ENCODE measurements at regions not wholly inside any gene's neighbourhood (a gene's known extent, or its start where the extent isn't known, plus 50 kb on each side); places are given as distances from the start of the nearest gene placed in this dataset.

GRCh38 chr1:3992103-3992556 is 92.1 kb upstream of the C1orf174 start:
- Histone ChIP-seq H3K27ac (no peak overlapping the region), H3K4me1 (no peaks in the 10 kb centered on the region), H3K27me3 (peaks cover 0 to 34% of the 10 kb centered on the region in 2 donors), H3K36me3 (no peaks in the 10 kb centered on the region), H3K9me3 (no peaks in the 10 kb centered on the region), H3K4me3 (no peak overlapping the region)
- no peak for TF ChIP-seq CTCF (IDR thresholded peaks at IDR 0.05)
- intact Hi-C loops (cut with DNase I; ENCODE audit: low total_unique reads) = no loop called here
- peak in 1 of 2 donors; percentile 25 for DNase-seq

DNA sequence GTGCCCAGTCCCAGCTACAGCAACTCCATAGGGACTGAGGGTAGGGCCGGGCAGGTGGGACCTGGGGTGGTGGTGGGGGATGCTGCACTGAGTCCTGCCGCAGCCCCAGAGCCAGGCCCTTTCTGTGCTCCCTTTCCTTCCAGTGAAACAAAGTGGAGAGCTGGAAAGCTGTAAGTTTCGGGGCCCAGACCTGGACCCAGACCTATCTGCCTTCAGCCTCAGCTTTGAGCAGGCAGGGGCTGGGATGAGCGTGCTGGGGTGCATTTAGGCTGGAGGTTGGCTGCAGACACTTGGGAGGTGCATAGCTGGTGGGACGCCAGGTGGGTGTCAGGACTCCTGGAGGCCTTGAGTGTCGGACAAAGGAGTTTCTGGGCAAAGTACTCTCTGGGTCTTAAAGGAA is 92.7 kb upstream of the C1orf174 start:
- Histone ChIP-seq H3K9me3 (no peaks in the 10 kb centered on the region), H3K4me3 (no peak overlapping the region), H3K27me3 (peaks cover 0 to 35% of the 10 kb centered on the region in 2 donors), H3K4me1 (no peaks in the 10 kb centered on the region), H3K27ac (no peak overlapping the region), H3K36me3 (no peaks in the 10 kb centered on the region)
- TF ChIP-seq CTCF (IDR thresholded peaks at IDR 0.05) = no peak
- peak in 1 of 2 donors; percentile 40 for DNase-seq
- intact Hi-C loops (cut with DNase I; ENCODE audit: low total_unique reads) = no loop called here

DNA sequence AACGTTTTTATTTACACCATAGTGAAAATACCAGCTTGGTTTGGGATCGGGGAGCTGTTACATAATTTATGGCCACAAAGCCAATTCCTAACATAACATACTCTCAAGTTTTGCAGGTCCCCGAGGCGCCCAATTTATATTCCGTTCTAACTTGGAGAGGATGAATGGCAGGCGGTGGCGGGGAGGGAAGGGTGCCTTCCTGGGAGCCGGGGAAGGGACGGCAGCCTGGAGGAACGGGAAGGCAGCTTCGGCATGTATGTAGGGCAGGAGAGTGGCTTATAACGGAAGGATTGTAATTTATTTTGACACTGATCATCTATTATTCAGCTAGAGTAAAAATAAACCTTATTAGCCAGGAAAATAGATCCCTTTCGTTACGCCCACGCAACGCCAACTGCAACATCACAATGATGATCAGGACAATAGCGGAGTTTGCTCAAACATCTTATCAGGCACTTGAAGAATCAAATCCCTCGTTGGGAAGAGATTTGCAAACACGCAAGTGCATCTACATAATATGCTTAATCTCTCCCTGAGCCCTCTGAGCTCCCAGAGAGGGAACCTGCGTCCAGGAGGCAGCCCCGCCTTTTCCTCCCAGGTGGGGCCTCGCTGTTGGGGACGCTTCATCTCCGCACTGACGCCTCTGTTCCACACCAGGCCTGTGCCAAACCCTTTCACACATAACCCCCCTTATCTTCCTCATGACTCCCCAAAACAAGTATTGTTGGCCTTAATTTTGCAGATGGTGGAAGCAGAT is 93.7 kb upstream of the C1orf174 start:
- Histone ChIP-seq H3K4me3 (no peak overlapping the region), H3K36me3 (no peaks in the 10 kb centered on the region), H3K27ac (no peak overlapping the region), H3K27me3 (peaks cover 0 to 32% of the 10 kb centered on the region in 2 donors), H3K9me3 (no peaks in the 10 kb centered on the region), H3K4me1 (no peaks in the 10 kb centered on the region)
- TF ChIP-seq CTCF (IDR thresholded peaks at IDR 0.05) = no peak
- intact Hi-C loops (cut with DNase I; ENCODE audit: low total_unique reads) = no loop called here
- peak in 1 of 2 donors; percentile 35 for DNase-seq

- DNase-seq = peak in 1 of 2 donors; percentile 45
- intact Hi-C loops (cut with DNase I; ENCODE audit: low total_unique reads) = no loop called here
- H3K36me3 ChIP-seq = no peaks in the 10 kb centered on the region
- H3K27ac ChIP-seq = no peak overlapping the region
- no peak overlapping the region for H3K4me3 ChIP-seq
- no peaks in the 10 kb centered on the region for H3K9me3 ChIP-seq
- no peaks in the 10 kb centered on the region for H3K4me1 ChIP-seq
- TF ChIP-seq CTCF (IDR thresholded peaks at IDR 0.05) = no peak
- peaks cover 0 to 42% of the 10 kb centered on the region in 2 donors for H3K27me3 ChIP-seq
Observed at GRCh38 chr1:3995141-3995780, 95.2 kb upstream of the C1orf174 start.

DNA sequence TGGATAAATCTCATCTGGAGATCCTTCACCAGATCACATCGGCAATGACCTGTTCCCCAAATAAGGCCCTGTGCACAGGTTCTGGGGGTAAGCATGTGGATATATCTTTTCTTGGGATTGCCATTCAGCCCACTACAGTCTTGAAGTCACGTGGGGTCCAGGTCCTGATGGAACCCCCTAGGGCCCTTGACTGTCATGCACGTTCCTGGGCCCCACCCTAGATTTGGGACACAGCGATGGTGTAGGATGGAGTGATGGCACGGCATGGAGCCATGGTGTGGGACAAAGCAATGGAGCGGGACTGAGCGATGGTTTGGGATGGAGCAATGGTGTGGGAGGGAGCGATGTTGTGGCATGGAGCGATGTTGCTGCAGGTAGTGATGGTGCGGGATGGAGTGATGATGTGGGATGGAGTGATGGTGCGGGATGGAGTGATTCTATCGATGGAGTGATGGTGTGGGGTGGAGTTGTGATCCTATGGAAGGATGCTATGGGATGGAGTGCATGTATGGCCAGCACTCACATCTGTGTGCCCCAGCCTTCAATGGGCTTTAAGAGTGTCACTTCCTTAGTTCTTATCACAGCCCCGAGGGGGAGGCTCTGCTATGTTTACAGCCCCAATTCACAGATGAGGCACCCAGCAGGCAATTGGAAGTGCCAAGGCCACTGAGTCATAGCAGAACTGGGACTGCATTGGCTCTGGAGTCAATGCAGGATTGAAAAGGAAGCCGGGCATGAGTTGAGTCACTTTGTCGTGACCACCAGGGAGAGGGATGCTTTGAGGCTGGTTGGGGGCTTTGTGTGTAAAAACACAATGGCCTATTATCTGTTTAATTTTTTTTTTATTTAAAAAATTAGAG is 97.0 kb upstream of the C1orf174 start:
- H3K9me3 ChIP-seq = no peaks in the 10 kb centered on the region
- H3K36me3 ChIP-seq = no peaks in the 10 kb centered on the region
- DNase-seq = peak in 1 of 2 donors; percentile 37
- H3K27me3 ChIP-seq = peaks cover 0 to 57% of the 10 kb centered on the region in 2 donors
- intact Hi-C loops (cut with DNase I; ENCODE audit: low total_unique reads) = no loop called here
- TF ChIP-seq CTCF (IDR thresholded peaks at IDR 0.05) = no peak
- H3K4me1 ChIP-seq = no peaks in the 10 kb centered on the region
- H3K4me3 ChIP-seq = no peak overlapping the region
- H3K27ac ChIP-seq = no peak overlapping the region

Data from tibial artery (tissue), 4 donors.